M059J (cell line): ENCODE measurements at regions not wholly inside any gene's neighbourhood (a gene's known extent, or its start where the extent isn't known, plus 50 kb on each side); places are given as distances from the start of the nearest gene placed in this dataset.
A peak's percentile ranks its signal among the peaks of the same experiment; 100 is the strongest.
"Not testable (repeated sequence)": the region's sequence is repeated elsewhere in the genome, so short reads cannot be mapped to it uniquely, and the experiment has no call there.

Experiments used
- DNase-seq: peaks from one replicate; pipeline ENCODE4 v3.0.0-alpha.2; 2012; ENCODE audit warnings: low read depth

DNA sequence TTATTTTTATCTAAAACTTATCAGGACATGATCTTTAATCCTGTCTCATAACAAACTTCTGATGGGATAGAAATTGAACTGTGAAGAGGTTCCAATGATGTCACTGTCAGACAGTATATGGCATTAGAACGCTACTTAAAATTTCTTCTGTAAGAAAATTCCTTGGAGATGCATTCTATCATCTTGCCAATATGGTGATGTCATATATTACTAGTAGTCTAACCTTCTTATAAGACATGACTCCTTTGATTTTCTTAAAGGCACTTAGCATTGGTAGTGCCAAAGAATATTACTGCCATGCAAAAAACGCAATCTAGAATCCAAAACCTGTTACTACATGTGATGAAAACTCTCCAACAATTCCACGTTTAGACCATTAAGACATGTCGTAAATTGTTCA lies 131.1 kb downstream of the SLC25A46 start:
- no peak for DNase-seq

GRCh38 chr5:110872200-110872599 lies 133.4 kb downstream of the SLC25A46 start:
- no peak for DNase-seq

GRCh38 chr5:110872963-110873362 lies 134.2 kb downstream of the SLC25A46 start:
- no peak for DNase-seq

GRCh38 chr5:110873773-110874437 lies 135.1 kb downstream of the SLC25A46 start:
- no peak for DNase-seq

DNA sequence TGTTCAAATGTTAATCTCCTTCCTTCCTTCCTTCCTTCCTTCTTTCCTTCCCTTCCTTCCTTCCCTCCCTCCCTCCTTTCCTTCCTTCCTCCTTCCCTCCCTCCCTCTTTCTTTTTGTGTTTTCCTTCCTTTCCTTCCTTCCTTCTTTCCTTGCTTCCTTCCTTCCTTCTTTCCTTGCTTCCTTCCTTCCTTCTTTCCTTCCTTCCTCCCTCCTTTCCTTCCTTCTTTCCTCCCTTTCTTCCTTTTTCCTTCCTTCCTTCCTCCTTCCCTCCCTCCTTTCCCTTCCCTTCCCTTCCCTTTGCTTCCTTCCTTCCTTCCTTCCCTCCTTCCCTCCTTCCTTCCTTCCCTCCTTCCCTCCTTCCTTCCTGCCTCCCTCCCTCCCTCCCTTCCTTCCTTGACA lies 136.3 kb downstream of the SLC25A46 start:
- DNase-seq, result not testable (repeated sequence)

DNA sequence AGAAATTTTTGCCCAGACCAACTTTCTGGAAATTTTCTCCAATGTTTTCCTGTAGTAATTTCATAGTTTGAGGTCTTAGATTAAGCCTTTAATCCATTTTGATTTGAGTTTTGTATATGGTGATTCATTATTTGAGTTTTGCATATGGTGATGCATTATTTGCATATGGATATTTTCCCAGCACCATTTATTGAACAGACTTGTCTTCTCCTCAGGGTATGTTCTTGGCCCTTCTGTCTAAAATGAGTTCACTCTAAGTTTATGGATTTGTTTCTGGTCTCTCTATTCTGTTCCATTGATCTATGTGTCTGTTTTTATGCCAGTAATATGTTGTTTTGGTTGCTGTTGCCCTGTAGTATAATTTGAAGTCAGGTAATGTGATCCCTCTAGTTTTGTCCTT lies 139.3 kb downstream of the SLC25A46 start:
- no peak for DNase-seq

DNA sequence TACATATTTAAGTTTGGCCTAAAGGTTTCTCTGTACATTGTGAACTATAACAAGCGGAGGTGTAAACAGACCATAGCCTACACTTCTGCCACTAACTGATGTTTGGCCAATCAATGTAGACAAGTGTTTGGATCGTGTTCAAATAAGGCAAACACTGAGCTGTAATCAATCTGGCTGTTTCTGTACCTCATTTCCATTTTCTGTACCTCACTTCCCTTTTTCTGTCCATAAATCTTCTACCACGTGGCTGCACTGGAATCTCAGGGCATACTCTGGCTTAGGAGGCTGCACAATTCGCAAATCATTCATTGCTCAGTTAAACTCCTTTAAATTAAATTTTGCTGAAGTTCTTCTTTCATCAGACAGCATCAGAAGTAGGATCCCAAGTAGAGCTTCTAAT lies 140.9 kb downstream of the SLC25A46 start:
- DNase-seq, result no peak

DNA sequence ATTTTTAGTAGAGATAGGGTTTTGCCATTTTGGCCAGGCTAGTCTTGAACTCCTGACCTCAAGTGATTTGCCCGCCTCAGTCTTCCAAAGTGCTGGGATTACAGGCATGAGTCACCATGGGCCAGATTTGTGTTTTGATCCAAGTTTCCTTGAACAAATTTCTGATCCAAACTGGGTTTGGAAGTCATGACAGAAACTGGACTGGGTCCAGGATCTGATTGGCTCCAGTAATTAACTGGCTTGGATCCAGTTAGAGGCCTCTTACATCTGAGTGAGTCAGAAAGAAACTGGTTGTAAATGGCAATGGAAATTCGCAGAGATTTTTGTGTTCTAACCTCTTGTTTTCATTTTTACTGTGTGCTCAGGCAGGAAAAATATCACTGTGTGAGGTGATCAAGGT lies 141.6 kb downstream of the SLC25A46 start:
- DNase-seq, result peak; percentile 98

- peak; percentile 2 for DNase-seq
These were observed 145.2 kb downstream of the SLC25A46 start for GRCh38 chr5:110884005-110884404.

- DNase-seq, result not testable (repeated sequence)
These were observed 148.4 kb downstream of the SLC25A46 start for GRCh38 chr5:110887170-110887569.

GRCh38 chr5:110893854-110894483 lies 155.2 kb downstream of the SLC25A46 start:
- not testable (repeated sequence) for DNase-seq

DNA sequence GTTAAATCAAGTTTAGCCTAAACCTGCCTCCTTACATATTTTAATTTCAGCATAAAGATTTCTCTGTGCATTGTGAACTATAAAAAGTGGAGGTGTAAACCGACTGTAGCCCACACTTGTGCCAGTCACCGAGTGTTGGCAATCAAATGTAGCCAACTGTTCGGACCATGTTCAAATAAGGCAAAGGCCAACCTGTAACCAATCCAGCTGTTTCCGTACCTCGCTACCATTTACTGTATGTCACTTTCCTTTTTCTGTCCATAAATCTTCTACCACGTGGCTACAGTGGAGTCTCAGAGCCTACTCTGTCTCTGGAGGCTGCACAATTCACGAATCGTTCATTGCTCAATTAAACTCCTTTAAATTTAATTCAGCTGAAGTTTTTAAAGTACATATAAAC lies 156.0 kb downstream of the SLC25A46 start:
- DNase-seq, result no peak

DNA sequence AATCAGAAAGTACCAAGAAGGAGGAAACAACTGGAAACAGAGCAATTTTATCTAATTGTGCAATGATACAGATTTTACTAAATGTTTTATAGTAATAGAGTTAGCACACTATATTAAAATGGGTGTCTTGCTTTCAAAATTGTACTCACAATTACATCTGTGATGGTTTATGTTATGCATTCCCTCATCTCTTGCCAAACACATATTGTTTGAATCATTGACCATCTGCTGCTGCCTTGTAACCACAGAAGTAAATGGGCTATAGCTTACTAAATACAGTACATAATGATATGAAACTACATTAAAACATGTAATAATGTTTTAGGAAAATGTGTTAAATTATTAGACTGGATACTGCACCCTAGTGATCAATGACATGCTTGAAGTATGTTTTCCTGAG lies 158.1 kb downstream of the SLC25A46 start:
- no peak for DNase-seq

DNA sequence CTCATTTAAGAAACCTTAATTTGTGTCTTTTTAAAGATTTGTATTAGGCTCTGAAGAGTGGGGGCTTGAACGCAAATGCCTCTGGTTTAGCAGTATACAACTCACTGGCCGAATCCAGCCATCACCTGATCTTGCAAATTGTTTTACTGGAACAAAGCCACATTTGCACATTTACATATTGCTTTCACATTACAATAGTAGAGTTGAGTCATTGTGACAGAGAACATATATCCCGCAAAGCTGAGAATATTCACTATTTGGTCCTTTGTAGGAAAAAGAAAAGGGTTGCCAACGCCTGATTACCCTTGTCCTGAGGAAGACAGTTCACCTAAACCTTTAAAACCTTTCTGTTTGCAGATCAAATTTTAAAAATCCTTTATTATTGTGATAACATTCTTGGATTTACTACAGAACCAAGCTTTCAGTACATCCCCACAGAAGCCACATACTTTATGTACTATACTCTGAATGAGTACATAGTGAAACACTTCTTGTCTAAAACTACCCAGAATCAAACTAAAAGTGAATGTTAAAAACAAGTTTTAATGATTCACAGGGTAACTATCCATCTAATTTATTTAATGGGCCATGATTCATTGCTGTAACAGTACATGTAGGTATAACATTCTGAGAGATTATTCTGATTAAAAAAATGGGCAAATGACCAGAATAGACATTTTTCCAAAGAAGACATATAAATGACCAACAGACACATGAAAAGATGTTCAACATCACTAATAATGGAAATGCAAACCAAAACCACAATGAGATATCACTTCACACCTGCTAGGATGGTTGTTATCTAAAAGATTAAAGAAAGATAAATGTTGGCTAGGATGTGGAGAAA lies 161.0 kb downstream of the SLC25A46 start:
- peak; percentile 83 for DNase-seq

- DNase-seq, result peak; percentile 92
These were observed 162.0 kb downstream of the SLC25A46 start for GRCh38 chr5:110900829-110901228.

DNA sequence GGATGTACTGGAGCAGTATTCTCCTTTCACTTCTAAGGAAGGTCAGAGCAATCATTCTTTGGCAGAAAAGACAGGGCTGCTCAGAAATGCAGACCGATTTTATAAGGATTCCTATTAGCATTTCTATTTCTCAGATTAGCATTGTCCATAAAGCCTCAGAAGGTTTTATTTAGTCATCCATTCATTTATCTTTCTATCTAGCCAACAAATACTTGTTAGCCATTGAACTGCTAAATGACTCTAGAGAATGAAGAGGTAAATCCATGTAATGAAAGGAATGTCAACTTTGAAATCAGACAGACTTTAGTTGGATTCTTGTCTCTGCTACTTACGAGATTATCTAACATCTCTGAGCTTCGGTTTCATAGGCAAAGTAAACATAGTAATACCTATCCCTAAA lies 165.2 kb downstream of the SLC25A46 start:
- DNase-seq, result peak; percentile 49

DNA sequence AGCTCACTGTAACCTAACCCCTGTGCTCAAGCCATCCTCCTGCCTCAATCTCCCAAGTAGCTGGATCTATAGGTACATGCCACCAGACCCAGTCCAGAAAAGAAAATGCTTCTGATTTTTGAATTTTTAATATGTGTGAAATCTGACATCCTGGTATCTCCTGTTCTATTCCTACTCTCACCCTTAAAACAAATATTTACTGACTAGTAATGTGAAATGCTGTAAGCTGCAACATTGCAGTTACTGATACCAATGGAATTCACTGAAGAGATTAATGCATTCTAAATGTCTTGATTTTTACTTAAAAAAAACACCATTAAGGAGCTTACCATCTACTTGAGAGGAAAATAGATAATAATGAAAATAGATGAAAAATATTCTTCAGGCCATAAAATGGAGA lies 162.7 kb upstream of the TSLP start:
- DNase-seq, result no peak

- peak; percentile 88 for DNase-seq
These were observed 162.1 kb upstream of the TSLP start for GRCh38 chr5:110909415-110909814.

DNA sequence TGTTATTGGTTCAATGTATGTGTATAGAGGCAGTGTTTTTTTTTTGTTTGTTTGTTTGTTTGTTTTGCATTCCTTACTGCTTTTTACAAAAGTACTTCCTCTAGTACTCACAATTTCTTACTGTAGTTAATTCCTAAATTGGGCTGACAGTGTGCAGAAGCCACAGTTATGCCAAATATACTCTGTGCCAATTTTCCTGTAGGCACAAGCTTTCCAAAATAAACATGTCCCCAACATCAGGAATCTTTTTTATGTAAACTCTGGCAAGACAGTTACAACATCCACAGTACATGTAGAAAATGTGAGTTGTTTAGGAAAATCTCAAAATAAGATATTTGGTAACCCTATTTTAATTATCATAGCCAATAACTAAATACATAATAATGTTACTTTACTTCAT lies 161.6 kb upstream of the TSLP start:
- peak; percentile 82 for DNase-seq

DNA sequence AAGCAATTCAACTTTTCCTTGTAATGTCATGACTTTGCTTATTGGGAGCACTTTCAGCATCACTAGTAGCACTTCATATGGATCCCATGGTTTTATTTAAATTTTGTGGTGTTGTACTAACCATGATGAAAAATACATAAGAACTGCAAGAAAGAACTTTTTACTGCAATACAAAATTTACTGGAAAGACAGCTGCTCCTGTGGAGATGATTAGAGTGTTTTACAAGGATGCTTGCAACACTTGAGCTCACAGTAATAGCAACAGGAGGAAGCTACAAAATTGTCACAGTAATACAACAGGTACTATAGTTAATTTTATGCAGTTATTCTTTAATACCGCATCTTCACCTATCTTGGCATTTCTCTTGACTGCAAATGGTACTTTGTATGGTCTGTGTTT lies 158.3 kb upstream of the TSLP start:
- no peak for DNase-seq

DNA sequence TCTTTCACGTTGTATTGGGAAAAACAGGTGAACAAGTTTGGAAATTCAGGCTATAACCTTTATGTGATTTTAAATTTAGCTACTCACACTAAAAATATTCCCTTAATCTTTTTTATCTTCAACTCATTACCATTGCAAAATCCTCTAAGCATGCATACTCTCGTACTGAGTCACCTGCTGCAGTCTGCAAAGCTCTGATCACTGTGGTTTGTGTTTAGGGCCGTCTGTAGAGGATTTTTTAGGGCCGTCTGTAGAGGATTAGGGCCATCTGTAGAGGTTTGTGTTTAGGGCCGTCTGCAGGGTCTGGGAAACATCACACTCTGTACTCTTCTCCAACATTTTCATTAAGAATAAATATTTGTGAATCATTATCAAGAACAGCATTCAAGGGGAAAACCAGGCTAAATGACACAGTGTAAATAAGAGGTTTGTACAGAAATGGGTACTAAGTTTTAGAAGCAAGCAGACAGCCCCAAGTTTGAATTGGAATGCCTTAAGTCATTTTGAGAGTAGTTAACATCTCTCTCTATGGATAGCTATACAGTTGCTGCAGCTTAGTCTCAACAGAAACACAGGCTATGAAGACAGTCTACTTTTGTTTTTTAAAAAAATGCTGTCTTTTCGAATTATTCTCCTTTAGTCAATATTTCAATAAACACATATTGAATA lies 155.0 kb upstream of the TSLP start:
- DNase-seq, result peak; percentile 95

DNA sequence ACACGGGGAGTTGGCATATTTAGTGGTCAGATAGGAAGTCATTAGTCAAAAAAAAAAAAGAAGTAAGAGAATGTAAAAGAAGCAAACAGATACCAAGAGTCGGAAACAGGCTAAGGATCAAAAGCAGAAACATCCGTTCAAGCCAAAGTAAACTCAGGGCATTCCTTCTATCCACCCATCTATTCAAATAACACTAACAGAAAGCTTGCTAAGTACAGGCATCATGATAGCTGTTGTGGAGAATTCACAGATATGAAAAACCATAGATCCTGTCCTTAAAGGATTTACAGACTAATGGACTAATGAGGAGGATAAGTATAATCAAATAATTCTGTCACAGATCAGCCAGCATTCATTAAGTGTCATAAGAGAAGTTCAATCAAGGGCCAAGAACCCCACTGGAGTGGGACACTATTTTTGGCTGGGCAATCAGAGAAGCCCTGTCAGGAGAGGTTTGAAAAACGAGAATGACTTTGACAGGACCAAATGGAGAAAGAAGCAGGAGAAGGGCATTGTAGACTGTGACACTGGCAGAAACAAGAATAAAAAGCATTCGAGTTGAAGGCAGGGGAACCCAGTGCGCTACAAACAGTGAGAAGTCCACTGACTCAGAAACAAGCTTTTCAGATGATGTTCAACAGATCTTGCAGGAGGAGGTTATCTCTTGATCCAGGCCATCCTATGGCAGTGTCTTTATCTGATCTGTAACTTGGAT lies 154.2 kb upstream of the TSLP start:
- DNase-seq, result peak; percentile 69
